HFF-Myc (cell line): ENCODE measurements at regions not wholly inside any gene's neighbourhood (a gene's known extent, or its start where the extent isn't known, plus 50 kb on each side); places are given as distances from the start of the nearest gene placed in this dataset.

Experiments used
- DNase-seq: peaks from one replicate; pipeline ENCODE4 v3.0.0-alpha.2; 2011; ENCODE audit warnings: low read depth; ENCODE audit errors: extremely low read depth
- H3K4me3 ChIP-seq: replicated peaks from 2 replicates; pipeline ENCODE4 v1.5.1; 2011; ENCODE audit warnings: low read depth, mild to moderate bottlenecking, control low read depth, low read length
- CTCF ChIP-seq: IDR thresholded peaks from 2 replicates; pipeline ENCODE4 v1.5.1; 2012; ENCODE audit warnings: mild to moderate bottlenecking, low read depth, low read length, control low read depth; ENCODE audit errors: missing control alignments

DNA sequence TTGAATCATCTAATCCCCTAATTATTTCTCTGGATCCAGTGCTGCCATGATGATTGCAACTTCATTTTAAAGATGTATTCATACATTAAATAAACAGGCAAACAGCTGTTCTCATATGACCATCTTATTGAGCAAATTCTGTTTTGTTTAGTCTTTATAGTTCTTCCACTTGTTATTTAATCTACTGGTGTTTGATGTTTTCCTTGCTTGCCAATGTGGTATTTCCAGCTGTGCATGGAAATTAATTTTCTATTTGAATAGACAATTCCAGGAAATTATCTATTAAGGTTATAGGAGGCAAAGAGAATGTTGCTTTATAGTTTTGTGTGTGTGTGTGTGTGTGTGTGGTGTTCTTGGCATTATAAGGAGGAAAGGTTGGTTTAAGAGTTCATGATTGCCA lies 167.0 kb upstream of the PRPS1L1 start:
- TF ChIP-seq CTCF: no peak
- no peak for DNase-seq
- no peak overlapping the region for H3K4me3 ChIP-seq

GRCh38 chr7:18196638-18197037 lies 169.0 kb upstream of the PRPS1L1 start:
- H3K4me3 ChIP-seq: no peak overlapping the region
- TF ChIP-seq CTCF: no peak
- DNase-seq: no peak

DNA sequence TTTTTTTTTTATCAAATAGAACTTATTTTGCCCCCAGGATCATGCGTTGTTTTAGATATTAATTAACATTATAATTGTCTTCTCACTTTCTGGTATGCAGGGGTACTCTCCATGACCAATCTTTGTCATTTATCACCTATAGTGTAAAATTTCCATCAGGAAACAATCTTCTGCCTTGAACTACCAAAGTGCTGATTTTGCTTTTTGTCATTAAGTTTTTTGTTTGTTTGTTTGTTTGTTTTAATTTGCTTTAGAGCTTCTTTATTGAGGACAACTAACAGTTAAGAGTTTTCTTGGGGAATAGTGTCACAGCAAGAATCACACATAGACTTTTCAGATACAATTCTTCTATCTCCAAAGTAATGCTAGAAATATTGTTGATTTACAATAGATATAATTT lies 171.2 kb upstream of the PRPS1L1 start:
- no peak for TF ChIP-seq CTCF
- H3K4me3 ChIP-seq: no peak overlapping the region
- no peak for DNase-seq

DNA sequence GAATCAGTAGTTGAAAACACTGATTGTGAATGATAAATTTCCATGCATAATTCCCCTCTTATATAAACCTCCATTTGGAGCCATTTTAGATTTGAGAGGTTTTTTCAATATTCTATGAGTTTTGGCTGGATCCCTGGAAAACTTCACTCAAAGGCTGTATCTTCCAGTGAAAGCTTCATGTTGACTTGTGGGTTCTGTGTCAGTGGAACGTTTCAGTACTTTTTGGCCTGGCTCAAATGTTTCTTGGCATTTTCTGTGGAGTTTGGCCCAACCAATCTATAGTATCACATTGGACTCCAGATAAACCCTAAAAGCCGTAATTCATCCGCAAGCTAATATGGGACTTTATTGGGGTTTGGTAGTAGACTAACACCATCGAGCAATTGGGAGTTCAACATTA lies 172.6 kb upstream of the PRPS1L1 start:
- no peak overlapping the region for H3K4me3 ChIP-seq
- TF ChIP-seq CTCF: no peak
- no peak for DNase-seq

DNA sequence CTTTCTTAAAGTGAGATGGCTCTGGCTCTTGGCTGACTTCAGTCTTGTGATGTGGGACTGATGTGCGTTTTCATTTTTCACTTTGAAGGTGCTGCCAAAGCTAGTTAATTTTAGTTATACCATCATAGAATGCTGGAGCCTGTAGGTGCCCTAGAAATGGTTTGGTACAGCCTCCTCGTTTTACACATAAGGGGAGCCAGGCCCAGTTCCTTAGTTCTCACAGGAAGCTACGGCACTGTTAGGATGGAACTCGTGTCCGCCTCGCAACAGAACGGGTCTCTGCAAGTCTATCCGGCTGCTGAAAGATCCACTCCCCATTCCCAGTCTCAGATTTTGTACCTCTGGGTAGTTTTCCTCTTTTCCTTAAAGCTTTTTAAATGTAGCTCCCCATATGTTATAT lies 173.2 kb upstream of the PRPS1L1 start:
- DNase-seq: no peak
- H3K4me3 ChIP-seq: no peak overlapping the region
- no peak for TF ChIP-seq CTCF

GRCh38 chr7:18201350-18201749 lies 173.7 kb upstream of the PRPS1L1 start:
- TF ChIP-seq CTCF: no peak
- no peak for DNase-seq
- H3K4me3 ChIP-seq: no peak overlapping the region

GRCh38 chr7:18202315-18203045 lies 174.8 kb upstream of the PRPS1L1 start:
- TF ChIP-seq CTCF: no peak
- no peak for DNase-seq
- no peak overlapping the region for H3K4me3 ChIP-seq
